HG03571 (cell line): ENCODE measurements at regions not wholly inside any gene's neighbourhood (a gene's known extent, or its start where the extent isn't known, plus 50 kb on each side); places are given as distances from the start of the nearest gene placed in this dataset.

Source experiments
- ATAC-seq: cut with Tn5 transposase; IDR thresholded peaks from one replicate; pipeline ENCODE4 v1.9.1; 2021; ENCODE audit not compliant: unreplicated experiment

GRCh38 chr22:46065691-46066454, 84.5 kb upstream of the PPARA start:
- ATAC-seq, result no peak

- ATAC-seq, result no peak
These were observed 83.6 kb upstream of the PPARA start for GRCh38 chr22:46066691-46067090.

DNA sequence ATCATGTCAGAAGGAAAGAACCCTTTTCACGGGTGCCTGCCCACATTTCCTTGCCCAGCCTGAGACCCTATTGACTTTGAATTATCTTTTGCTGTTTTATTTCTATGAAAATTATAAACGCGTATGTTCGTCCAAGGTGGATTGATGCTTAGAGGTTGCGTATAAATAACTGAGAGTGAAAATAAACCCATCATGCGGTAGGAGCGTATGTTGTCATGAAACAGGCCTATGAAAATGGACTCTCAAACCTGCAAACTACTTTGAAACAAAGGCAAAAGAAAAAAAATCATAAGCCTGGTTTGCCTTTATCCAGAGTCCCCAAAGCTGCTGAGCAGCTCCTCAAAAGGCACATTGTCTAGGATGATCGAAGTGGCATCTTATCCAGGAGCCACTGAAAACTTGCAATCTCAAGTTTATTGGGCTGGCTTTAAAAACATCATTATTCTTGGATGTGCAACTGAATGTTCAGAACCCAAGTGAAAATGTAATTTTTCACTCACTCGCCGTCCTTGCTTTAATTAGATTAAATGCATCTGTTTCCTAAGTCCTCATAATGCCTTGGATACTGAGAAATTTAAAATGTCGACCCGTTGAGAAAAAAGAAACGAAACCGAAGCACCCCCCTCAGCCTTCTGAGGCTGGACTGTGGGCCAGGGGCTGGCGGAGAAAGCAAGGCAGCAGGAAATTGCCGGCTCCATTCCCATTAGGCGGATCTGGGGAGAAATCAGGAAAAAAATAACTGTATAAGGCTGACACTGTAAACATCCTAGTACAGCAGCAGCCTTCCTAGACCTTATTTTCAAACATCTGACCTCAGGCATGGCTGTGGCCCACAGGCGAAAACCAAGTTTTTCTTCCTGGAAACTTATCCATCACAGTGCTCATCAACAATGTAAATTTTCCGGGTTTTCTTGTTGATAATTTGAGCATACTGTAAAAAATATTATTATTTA, 82.9 kb upstream of the PPARA start:
- no peak for ATAC-seq

DNA sequence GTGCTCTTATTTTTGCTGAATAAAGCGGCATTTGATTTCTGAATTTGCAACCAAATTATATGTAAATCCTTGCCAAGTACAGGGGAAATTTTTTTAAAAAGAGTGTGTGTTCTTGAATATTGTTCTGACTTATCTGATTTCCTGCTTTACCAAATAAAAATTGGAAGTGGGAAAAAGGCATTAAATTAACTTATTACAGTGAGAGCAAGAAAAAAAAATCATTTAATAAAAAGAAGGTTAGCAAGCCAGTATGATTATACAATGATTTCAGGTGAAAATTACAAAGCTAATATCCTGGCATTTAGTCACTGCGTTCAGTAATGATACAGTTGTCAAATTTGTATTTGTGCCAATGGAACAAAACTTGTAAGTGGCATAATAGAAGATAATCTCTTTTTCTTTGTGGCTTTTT, 82.1 kb upstream of the PPARA start:
- no peak for ATAC-seq

- no peak for ATAC-seq
These were observed 81.5 kb upstream of the PPARA start for GRCh38 chr22:46068593-46069491.

DNA sequence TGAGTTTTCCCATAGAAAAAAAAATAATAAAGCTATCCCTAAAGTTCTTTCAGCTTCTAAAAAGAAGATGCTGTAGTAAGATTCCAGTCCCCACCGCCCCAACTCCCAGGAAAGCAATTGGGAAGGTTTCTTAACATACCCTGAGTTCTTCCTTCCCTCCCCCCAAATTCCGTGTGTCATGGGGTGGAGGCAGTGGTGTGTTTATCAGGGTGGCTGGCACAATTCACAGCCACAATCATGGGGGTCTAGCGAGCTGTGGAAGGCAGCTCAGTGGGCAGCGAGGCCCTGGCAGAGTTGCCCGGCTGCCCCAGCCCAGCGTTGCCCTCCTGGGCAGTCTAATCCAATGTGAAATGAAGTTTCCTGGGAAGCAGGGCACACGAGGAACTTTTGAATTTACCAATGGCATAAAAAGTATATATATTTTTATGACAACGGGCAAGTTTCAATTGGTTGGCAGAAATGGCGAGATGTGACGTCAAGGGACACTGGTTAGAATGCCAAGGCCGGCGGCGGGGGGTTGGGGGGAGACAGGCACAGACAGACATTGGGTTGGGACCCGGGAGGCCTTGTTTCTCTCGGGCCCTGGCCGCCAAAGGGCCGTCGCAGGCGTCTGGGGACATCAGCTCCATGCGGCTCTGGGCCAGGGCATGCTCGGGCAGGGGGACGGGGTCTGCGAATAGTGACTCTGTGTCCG, 80.7 kb upstream of the PPARA start:
- ATAC-seq, result no peak

DNA sequence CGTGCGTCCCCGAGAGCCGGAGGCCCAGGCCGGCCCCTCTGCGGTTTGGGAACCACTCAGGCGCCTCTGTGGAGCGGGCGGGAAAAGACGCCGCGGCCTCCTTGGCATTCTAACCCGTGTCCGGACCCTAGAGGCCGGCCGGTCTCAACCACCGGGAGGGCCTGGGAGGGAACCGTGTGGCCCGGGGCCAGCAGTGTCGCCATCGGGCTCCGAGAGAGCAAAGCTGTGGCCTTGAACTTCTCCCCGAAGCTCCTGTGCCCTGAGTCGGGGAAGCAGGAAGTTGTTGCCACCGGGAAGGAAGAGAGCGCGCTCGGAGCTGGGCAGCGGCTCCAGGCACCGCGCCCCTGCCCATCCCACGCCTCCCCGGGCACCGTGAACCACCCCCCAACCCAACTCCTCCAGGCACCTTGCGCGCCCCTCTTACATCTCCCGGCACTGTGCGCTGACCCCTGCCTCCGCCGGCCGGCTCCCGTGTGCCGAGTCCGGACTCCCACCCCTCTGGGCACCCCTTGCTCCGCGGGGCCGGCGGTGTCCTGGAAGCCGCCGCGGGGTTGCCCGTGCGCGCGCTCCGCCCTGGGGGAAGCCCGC, 80.0 kb upstream of the PPARA start:
- ATAC-seq, result no peak

GRCh38 chr22:46070803-46071450, 79.4 kb upstream of the PPARA start:
- no peak for ATAC-seq

DNA sequence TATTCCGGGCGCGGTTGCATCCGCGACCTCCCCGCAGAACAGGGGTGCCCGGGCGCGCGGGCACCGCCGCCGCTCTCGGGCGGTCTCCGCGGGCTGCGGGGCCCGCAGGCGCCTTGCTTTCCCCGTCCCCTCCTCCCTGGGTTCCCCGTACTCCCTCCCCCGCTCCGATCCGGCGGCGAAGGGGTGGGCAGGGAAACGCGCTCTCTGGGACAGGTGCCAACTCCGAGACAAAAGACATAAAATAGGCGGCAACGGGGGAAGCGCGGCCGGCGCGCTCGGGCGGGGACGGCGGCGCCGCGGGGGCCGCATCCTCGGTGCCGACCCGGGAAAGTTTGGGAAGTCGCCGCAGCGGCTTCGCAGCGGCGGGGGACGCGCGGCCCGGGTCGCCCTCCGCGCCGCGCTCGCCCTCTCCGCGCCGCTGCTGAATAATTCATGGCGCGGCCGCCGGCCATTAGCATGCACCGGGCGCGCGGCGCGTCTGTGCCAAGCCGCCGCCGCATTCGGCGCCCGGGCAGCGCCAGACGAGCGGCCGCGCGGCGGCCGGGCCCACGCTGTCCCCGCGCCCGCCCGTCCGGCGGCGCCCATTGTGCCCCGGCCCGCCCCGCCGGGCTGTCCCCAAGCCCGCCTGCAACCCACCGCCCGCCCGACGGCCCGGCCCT, 78.7 kb upstream of the PPARA start:
- ATAC-seq, result no peak

DNA sequence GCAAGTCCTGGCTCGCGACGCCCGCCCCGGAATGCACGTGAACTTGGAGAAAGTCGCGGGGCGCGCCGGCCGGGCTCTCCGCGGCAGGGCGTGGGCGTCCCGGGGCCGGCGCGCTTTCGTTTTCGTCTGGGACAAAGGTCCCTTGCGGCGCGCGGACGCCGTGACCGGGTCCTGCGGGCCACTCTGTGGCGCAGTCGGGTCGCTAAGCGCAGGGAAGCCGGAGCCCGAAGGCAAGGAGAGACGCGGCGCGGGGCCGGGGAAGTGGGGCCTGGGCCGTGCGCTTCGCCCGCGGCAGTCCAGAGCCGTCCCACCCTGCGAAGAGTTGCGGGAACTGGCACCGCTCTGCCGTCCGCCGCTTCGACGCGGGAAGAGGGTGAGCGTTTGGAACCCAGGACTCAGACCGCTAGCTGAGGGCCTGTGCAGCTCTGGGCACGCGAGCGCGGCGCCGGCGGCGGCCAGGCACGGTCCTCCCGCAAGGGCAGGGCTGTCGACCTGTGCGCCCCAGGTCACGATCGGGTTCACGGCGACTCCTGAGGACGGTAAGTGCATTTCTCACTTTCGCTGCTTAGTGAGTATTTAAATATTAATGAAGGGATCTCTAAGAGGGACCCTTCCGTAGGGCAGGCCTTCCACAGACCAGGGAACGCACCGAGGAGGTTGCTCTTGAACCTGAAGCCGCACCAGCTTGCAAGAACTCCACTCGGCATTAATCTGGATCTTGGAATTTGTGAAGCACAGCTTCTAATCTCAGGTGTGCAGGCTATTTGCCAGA, 78.0 kb upstream of the PPARA start:
- ATAC-seq, result no peak

- no peak for ATAC-seq
These were observed 77.2 kb upstream of the PPARA start for GRCh38 chr22:46072981-46073682.

- no peak for ATAC-seq
These were observed 76.4 kb upstream of the PPARA start for GRCh38 chr22:46073683-46074504.

DNA sequence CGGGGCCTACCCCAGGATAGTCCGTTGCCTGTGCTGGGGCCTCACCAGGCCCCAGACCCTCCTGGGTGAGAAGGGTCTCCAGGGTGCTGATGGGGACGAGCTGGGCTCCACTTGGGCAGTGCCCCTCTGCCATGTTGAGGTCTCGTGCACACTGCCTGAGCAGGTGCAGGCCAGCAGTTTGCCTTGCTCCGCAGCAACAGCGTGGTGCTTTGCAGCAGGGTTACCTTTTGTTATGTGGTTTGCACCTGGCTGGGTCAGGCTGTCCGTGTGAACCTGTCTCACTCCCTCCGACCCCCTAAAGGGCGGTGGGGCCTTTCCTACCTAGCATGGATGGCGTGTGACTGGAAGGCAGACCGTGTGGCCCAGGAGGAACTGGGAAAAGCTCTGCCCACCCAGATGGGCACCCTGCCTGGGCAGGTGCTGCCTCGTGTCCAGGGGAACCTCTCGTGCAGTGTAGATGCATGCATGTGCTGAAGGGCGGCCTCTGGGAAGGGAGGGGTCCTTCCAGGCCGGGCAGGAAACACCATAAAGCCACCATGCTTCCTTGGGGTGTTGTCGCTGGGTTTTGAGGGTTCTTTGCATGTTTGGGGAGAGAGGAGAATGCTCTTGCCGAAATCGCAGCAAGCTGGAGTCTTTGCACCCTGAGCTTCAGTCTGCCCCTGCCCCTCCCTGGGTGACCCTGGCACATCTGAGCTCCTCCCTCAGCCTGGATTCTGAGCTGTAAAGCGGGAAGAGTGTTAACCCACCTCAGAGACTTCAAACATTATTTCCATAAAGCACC, 75.4 kb upstream of the PPARA start:
- no peak for ATAC-seq

DNA sequence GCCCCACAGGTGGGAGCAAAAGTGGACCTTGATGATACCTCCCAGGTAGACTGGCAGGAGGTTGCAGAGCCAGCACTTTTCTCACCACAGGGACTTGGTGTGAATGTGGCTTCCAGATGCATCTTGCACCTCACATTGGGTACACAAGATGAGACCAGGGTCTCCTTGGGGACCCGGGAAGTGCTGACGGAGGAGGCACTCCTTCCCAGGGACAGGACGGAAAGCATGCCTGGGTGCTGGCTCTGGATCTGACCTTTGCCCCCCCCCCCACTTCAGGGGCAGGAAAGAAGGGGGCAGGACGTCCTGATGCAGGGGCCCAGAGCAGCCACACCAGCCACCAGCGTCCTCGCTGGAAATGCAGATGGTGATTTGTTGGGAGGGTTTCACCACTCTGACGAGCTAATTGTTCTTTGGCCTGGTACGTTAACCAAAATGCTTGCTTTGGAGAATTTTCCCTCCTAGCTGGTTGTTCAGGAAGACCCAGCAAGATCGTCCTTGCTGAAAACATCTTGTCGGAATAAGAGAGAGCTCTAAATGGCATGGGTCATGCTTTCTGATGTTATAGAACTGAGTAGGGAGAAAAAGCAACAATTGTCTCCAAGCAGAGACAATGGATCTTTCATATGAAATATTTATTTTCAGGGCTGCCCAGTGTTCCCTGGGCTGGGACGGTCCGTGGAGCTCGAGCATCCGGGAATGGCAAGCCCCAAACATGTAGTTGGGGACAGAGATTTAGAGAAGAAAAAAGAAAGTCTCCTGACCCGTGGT, 74.4 kb upstream of the PPARA start:
- ATAC-seq, result no peak

- ATAC-seq, result no peak
These were observed 73.5 kb upstream of the PPARA start for GRCh38 chr22:46076651-46077339.
